ENCODE measurements at regions not wholly inside any gene's neighbourhood (a gene's known extent, or its start where the extent isn't known, plus 50 kb on each side); places are given as distances from the start of the nearest gene placed in this dataset.

GRCh38 chr12:62113366-62114011 lies 146.7 kb upstream of the USP15 start:
- DNase-seq (ENCODE audit: low spot score): no peak

GRCh38 chr12:62116986-62117385 lies 143.2 kb upstream of the USP15 start:
- DNase-seq (ENCODE audit: low spot score): no peak

GRCh38 chr12:62123721-62124203 lies 136.4 kb upstream of the USP15 start:
- peak; percentile 68 for DNase-seq (ENCODE audit: low spot score)

GRCh38 chr12:62127516-62127915 lies 132.7 kb upstream of the USP15 start:
- DNase-seq (ENCODE audit: low spot score): no peak

GRCh38 chr12:62128175-62128975 lies 131.8 kb upstream of the USP15 start:
- no peak for DNase-seq (ENCODE audit: low spot score)

- DNase-seq (ENCODE audit: low spot score): no peak
Measured at GRCh38 chr12:62129291-62129690, 130.9 kb upstream of the USP15 start.

GRCh38 chr12:62130402-62130801 lies 129.8 kb upstream of the USP15 start:
- no peak for DNase-seq (ENCODE audit: low spot score)

- DNase-seq (ENCODE audit: low spot score): no peak
Measured at GRCh38 chr12:62130834-62131552, 129.2 kb upstream of the USP15 start.

GRCh38 chr12:62133440-62133839 lies 126.8 kb upstream of the USP15 start:
- no peak for DNase-seq (ENCODE audit: low spot score)

- DNase-seq (ENCODE audit: low spot score): no peak
Measured at GRCh38 chr12:62135553-62136200, 124.5 kb upstream of the USP15 start.

- DNase-seq (ENCODE audit: low spot score): no peak
Measured at GRCh38 chr12:62136496-62136895, 123.7 kb upstream of the USP15 start.

- no peak for DNase-seq (ENCODE audit: low spot score)
Measured at GRCh38 chr12:62138527-62138926, 121.7 kb upstream of the USP15 start.

- DNase-seq (ENCODE audit: low spot score): no peak
Measured at GRCh38 chr12:62146318-62146717, 113.9 kb upstream of the USP15 start.

GRCh38 chr12:62158013-62158412 lies 102.2 kb upstream of the USP15 start:
- no peak for DNase-seq (ENCODE audit: low spot score)

GRCh38 chr12:62158461-62159360 lies 101.5 kb upstream of the USP15 start:
- DNase-seq (ENCODE audit: low spot score): no peak

- no peak for DNase-seq (ENCODE audit: low spot score)
Measured at GRCh38 chr12:62162214-62162613, 98.0 kb upstream of the USP15 start.

- no peak for DNase-seq (ENCODE audit: low spot score)
Measured at GRCh38 chr12:62163368-62163767, 96.8 kb upstream of the USP15 start.

GRCh38 chr12:62164036-62164435 lies 96.2 kb upstream of the USP15 start:
- no peak for DNase-seq (ENCODE audit: low spot score)

- DNase-seq (ENCODE audit: low spot score): no peak
Measured at GRCh38 chr12:62166525-62166924, 93.7 kb upstream of the USP15 start.

- DNase-seq (ENCODE audit: low spot score): no peak
Measured at GRCh38 chr12:62168411-62168810, 91.8 kb upstream of the USP15 start.

GRCh38 chr12:62170241-62170640 lies 90.0 kb upstream of the USP15 start:
- DNase-seq (ENCODE audit: low spot score): no peak

Measured in H4 (cell line).